Globus pallidus (tissue), 1 donor: ENCODE measurements at regions not wholly inside any gene's neighbourhood (a gene's known extent, or its start where the extent isn't known, plus 50 kb on each side); places are given as distances from the start of the nearest gene placed in this dataset.
"Not testable (repeated sequence)": the region's sequence is repeated elsewhere in the genome, so short reads cannot be mapped to it uniquely, and the experiment has no call there.

Source experiments
- DNase-seq: peaks from one replicate; pipeline ENCODE4 v3.0.0-alpha.2; 2015; ENCODE audit warnings: low spot score

- not testable (repeated sequence) for DNase-seq
These were observed 131.4 kb downstream of the MFAP3L start for GRCh38 chr4:169894767-169895166.

DNA sequence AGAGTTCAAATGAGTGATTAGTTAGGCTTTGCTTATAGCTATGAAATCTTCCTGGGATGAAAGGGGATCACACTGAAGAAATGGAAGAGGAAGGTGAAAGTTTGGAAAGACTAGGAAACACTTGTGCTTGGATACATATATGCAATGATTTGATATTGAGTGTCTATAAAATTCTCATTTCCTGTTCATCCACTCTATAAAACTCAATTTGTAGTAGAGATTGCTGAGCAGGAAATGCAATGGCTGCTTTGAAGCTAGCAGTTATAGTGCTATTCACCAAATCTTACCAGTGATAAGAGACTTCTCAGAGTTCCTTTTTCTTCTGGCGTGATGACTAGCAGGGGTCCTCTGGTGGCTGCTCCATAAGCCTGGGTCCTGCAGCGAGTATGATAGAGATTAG is 128.1 kb upstream of the HPF1 start:
- no peak for DNase-seq

GRCh38 chr4:169881769-169882168 is 124.0 kb upstream of the HPF1 start:
- DNase-seq: no peak

DNA sequence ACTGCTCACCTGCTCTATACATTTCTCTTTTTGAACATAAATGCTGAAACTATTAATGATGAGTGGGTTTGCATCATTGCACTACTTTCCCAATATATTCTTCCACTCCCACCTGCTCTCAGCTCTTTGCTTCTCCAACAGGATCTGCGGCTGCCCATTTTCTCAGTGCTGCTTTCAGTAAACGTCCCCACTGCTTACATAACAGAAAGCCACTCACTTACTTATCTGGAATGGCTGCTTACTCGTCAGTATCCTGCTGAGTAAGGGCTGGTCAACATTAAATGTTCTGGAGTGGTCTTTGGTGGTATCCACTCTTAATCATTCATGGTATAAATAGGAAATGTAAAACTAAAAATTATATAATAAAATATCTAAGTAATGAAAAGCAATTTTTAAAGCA is 112.8 kb upstream of the HPF1 start:
- no peak for DNase-seq

DNA sequence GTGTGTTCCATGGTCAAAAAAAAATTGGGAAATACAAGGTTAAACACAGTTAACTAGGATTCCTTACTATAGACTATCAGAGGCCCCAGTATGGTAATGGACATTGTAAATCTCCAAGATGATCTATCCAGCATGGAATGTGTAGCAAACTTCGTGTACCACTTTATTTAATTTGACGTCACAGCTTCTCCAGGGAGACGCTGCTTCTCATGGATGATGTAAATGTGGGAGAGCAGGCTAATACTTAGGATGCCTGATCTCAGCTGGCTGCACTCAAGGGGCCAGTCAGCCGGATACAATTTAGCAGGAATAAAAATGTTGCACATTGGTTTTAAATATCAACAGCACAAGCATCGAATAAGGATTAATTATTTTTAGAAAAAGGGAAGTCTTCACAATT is 111.7 kb upstream of the HPF1 start:
- no peak for DNase-seq

- DNase-seq: no peak
These were observed 103.8 kb upstream of the HPF1 start for GRCh38 chr4:169861593-169861992.

GRCh38 chr4:169859366-169860216 is 101.8 kb upstream of the HPF1 start:
- DNase-seq: no peak

DNA sequence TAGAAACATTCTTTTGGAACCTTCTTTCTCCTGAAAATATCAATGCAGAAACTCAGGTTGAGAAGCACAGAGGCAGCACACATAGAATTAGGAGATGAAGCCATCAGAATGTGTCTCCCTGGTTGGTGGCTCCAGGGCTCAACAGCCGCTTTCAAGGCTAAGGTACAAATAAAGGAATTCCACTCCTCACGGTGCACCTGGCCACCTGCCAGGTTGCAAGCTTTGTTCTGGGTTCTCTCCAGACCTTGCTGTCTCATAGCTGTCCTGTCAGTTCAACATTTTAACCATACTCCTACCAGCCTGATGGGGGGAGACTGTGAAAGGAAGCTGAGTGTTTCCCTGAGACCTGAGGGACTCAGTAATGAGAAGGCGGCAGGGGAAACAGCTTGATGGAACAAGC is 96.3 kb upstream of the HPF1 start:
- DNase-seq: no peak

DNA sequence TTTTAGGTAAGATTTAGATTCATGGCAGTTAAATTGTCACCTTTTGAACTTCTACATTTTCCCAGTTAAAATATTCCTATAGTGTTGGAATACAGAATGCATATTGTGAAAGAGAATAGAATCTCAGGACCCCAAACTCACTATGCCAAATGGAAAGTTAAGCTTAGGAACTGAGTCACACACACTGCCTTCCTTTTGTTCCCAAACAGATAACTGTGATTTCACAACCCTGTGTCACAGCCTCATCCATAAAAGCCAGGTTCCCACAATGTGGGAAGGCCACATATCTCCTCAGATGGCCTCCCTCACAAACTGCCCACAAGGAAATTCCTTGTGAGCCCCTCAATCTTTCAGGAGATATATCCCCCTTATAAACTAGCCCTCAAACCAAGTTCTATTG is 94.7 kb upstream of the HPF1 start:
- DNase-seq: no peak

DNA sequence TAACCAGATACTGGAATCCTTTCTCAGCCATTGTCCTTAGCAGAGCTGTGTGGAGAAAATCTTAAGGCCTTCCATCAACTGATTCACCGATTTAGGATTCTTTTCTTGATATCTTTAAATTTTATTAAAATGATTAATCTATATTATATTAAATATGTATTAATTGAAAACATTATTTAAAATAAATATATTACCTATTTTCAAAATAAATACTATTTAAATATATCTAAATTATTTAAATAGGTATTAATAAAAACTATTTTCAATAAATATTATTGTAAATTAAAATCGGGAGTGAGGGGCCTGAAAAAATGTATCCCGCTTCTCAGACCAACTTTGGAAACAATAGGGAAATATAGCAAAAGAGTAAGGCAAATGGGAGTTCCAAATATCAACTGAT is 94.0 kb upstream of the HPF1 start:
- DNase-seq: no peak

DNA sequence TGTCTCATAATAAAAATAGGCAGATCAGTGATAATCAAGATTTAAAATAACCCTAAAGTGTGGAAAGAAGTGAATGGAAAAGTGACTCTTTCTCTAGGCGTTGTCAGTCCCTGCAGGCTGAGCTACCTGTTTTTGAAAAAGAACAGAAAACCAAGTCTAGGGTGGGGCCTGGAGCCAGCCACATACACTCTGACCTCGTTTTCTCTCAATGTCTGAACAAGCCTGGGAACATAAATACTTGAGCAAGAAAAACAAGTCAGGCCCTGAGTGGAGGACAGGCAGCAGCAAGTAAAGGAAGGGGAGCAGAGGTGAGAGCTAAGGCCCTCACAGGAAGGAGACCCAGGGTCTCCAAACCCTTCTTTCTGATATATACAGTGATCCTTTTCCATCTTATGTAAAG is 91.7 kb upstream of the HPF1 start:
- no peak for DNase-seq

DNA sequence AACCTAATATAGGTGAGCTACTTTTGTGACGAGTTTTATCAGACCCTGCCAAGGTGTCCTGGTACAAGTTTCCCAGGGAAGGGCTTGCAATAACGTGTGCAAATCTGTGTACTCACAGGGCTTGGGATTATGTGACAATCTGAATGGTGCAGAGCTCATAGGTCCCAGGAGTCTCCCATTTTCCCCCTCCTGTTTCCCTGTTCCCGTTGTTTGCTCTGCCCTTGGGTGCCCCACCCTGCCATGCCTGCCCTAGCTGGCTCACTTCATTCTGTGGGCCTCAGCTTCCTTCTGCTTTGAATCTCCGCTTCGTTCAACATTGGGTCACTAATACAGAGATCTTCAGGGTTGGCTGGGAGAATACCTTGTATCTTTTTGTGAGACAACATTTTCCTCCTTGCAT is 90.3 kb upstream of the HPF1 start:
- DNase-seq: no peak

DNA sequence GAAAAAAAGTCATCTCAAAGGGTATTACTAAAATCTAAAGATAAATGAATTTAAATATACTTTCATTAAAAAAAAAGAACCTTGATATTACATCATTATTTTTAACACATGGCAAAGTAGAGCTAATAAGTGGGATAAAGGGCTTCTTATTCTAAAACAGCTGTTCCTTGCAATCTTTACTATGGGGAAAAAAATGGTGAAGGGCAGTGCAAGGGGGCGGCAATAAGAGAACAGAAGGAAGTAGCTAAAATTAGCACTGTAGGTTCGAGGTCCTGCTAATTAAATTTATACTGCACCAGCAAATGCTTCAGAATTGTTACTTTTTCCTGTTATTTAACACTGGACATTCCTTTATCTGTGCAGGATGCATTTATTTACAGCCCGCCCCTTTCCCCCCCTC is 89.4 kb upstream of the HPF1 start:
- no peak for DNase-seq

- DNase-seq: no peak
These were observed 88.7 kb upstream of the HPF1 start for GRCh38 chr4:169846396-169846795.

- no peak for DNase-seq
These were observed 84.0 kb upstream of the HPF1 start for GRCh38 chr4:169841776-169842175.

GRCh38 chr4:169840554-169840953 is 82.8 kb upstream of the HPF1 start:
- DNase-seq: no peak

DNA sequence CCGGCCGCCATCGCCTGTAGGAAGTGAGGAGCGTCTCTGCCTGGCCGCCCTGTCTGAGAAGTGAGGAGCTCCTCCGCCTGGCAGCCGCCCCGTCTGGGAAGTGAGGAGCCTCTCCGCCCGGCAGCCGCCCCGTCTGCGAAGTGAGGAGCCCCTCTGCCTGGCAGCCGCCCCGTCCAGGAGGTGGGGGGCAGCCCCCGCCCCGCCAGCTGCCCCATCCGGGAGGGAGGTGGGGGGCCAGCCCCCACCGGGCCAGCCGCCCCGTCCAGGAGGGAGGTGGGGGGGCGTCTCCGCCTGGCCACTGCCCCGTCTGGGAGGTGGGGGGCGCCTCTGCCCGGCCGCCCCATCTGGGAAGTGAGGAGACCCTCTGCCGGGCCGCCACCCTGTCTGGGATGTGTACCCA is 70.6 kb upstream of the HPF1 start:
- DNase-seq: not testable (repeated sequence)

DNA sequence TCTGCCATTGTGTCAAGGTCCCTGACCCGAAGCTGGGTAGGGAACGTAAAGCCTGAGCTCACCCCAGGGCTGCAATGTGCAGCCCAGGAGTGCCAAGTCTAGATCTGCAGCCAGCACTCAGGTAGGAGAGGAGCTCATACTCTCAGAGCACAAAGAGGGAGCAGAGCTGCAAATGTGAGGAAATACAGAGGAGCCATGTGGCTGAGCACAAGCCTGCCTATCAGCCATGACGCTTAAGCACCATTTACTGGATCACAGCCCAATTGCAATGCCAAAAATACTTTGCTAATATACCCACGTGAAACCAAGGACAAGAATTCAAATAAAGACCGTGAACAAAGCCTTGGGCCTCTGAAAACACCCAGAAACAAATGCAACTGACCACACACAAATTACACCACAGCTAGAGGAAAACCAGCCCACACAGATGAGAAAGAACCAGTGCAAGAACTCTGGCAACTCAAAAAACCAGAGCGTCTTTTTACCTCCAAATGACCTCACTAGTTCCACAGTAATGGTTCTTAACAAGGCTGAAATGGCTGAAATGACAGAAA is 69.0 kb upstream of the HPF1 start:
- no peak for DNase-seq

GRCh38 chr4:169823685-169824084 is 65.9 kb upstream of the HPF1 start:
- no peak for DNase-seq

DNA sequence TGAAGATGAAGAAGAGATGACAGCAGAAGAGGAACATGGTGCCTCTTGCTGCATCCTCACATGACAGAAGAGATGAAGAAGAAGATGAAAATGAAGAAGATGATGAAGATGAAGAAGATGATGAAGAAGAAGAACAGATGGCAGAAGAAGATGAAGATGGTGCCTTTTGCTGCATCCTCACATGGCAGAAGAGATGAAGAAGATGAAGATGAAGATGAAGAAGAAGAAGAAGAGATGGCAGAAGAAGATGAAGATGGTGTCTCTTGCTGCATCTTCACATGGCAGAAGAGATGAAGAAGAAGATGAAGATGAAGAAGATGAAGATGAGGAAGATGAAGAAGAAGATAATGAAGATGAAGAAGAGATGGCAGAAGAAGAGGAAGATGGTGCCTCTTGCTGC is 63.7 kb upstream of the HPF1 start:
- DNase-seq: no peak

GRCh38 chr4:169818063-169818679 is 60.4 kb upstream of the HPF1 start:
- peak; percentile 30 for DNase-seq

- DNase-seq: no peak
These were observed 57.9 kb upstream of the HPF1 start for GRCh38 chr4:169815606-169816005.

GRCh38 chr4:169811476-169811875 is 53.7 kb upstream of the HPF1 start:
- DNase-seq: no peak
